ENCODE measurements at regions not wholly inside any gene's neighbourhood (a gene's known extent, or its start where the extent isn't known, plus 50 kb on each side); places are given as distances from the start of the nearest gene placed in this dataset.
A peak's percentile ranks its signal among the peaks of the same experiment; 100 is the strongest.

GRCh38 chr4:64582492-64582891 is 173.2 kb upstream of the TECRL start:
- no peak overlapping the region for H3K4me3 ChIP-seq (replicated peaks in 1 of 3; ENCODE audit: insufficient read depth in 1 of 3, low read depth in 2 of 3, low read length in 3 of 3)
- no peak overlapping the region for H2AFZ ChIP-seq (ENCODE audit: low read length)
- FAIRE-seq (no peak), DNase-seq (ENCODE audit: low spot score) (no peak), ATAC-seq (no peak)
- H3K4me1 ChIP-seq (ENCODE audit: insufficient read depth, low read length), result no peaks in the 10 kb centered on the region
- H3K9ac ChIP-seq (ENCODE audit: insufficient read depth, low read depth, low read length), result no peak overlapping the region
- ChIA-PET POLR2A (no interaction called here), CTCF (ENCODE audit: low intra/inter-chr PET ratio, low total read pairs) (no interaction called here)
- H3K79me2 ChIP-seq (ENCODE audit: insufficient read depth, low read length), result no peaks in the 10 kb centered on the region
- WGBS (ENCODE audit: low lambda C conversion rate), result 7% methylated on average over 3 of the region's 3 CpGs
- H3K27me3 ChIP-seq (ENCODE audit: control insufficient read depth in 1 of 2, insufficient read depth in 2 of 2, low read length in 2 of 2), result no peaks in the 10 kb centered on the region
- no peak overlapping the region for H3K27ac ChIP-seq (ENCODE audit: extremely low read length, insufficient read depth, low read length)
- H3K36me3 ChIP-seq (replicated peaks in 1 of 2; ENCODE audit: control insufficient read depth in 1 of 2, insufficient read depth in 2 of 2, low read length in 2 of 2), result no peaks in the 10 kb centered on the region
- no TSS peak for BruUV-seq (replicated peaks)
- no peaks in the 10 kb centered on the region for H3K9me3 ChIP-seq (ENCODE audit: low read length)
- no peaks in the 10 kb centered on the region; the same call in 1 of the 2 replicates for H4K20me1 ChIP-seq (ENCODE audit: insufficient read depth, low read length)
- in situ Hi-C loops (cut with HindIII; ENCODE audit: extremely low pct_ligation_motif_present, low pct_unique_long_range_greater_than_20kb), result no loop called here
- TF ChIP-seq ZSCAN5A (CRISPR knock-in tag; IDR thresholded peaks at IDR 0.05; ENCODE audit: borderline replicate concordance), result no peak
- no peak for TF ChIP-seq FOXM1 (CRISPR knock-in tag; IDR thresholded peaks at IDR 0.05)
- TF ChIP-seq NFE2L2 (IDR thresholded peaks at IDR 0.05; ENCODE audit: low read length), result no peak
- no peak for TF ChIP-seq NR3C1 (CRISPR knock-in tag; IDR thresholded peaks at IDR 0.05)
- no peak for TF ChIP-seq CEBPB (IDR thresholded peaks at IDR 0.05; ENCODE audit: borderline replicate concordance, low read depth, low read length)
- no peak for TF ChIP-seq LCORL (IDR thresholded peaks at IDR 0.05)
- TF ChIP-seq LCORL (CRISPR knock-in tag; IDR thresholded peaks at IDR 0.05), result no peak
- TF ChIP-seq NFE2 (CRISPR knock-in tag; IDR thresholded peaks at IDR 0.05), result no peak
- H3K4me2 ChIP-seq (ENCODE audit: low read depth, low read length), result no peak overlapping the region
- intact Hi-C loops (cut with micrococcal nuclease; ENCODE audit: unreplicated experiment), result no loop called here

- ATAC-seq (no peak), FAIRE-seq (no peak), DNase-seq (ENCODE audit: low spot score) (no peak)
- in situ Hi-C loops (cut with HindIII; ENCODE audit: extremely low pct_ligation_motif_present, low pct_unique_long_range_greater_than_20kb) (no loop called here), intact Hi-C loops (cut with micrococcal nuclease; ENCODE audit: unreplicated experiment) (no loop called here)
- POLR2A ChIA-PET, result no interaction called here
- Histone ChIP-seq H3K4me3 (replicated peaks in 1 of 3; ENCODE audit: insufficient read depth in 1 of 3, low read depth in 2 of 3, low read length in 3 of 3) (no peak overlapping the region), H2AFZ (ENCODE audit: low read length) (no peak overlapping the region), H3K9ac (ENCODE audit: insufficient read depth, low read depth, low read length) (no peak overlapping the region), H3K4me2 (ENCODE audit: low read depth, low read length) (no peak overlapping the region), H3K4me1 (ENCODE audit: insufficient read depth, low read length) (no peaks in the 10 kb centered on the region), H3K36me3 (replicated peaks in 1 of 2; ENCODE audit: control insufficient read depth in 1 of 2, insufficient read depth in 2 of 2, low read length in 2 of 2) (no peaks in the 10 kb centered on the region), H4K20me1 (ENCODE audit: insufficient read depth, low read length) (no peaks in the 10 kb centered on the region; the same call in 1 of the 2 replicates), H3K27ac (ENCODE audit: extremely low read length, insufficient read depth, low read length) (no peak overlapping the region), H3K9me3 (ENCODE audit: low read length) (no peaks in the 10 kb centered on the region), H3K79me2 (ENCODE audit: insufficient read depth, low read length) (no peaks in the 10 kb centered on the region), H3K27me3 (ENCODE audit: control insufficient read depth in 1 of 2, insufficient read depth in 2 of 2, low read length in 2 of 2) (no peaks in the 10 kb centered on the region)
- no TSS peak for BruUV-seq (replicated peaks)
- CTCF ChIA-PET (ENCODE audit: low intra/inter-chr PET ratio, low total read pairs), result no interaction called here
- 0% methylated on average over 2 of the region's 2 CpGs for WGBS (ENCODE audit: low lambda C conversion rate)
- TF ChIP-seq ZNF772 (CRISPR knock-in tag; IDR thresholded peaks at IDR 0.05) (no peak), ZFYVE20 (CRISPR knock-in tag; IDR thresholded peaks at IDR 0.05; ENCODE audit: borderline replicate concordance, low read depth) (no peak), MAFF (IDR thresholded peaks at IDR 0.05; ENCODE audit: low read depth, low read length) (peak; percentile 87), ZSCAN21 (CRISPR knock-in tag; IDR thresholded peaks at IDR 0.05; ENCODE audit: borderline replicate concordance) (no peak), ZNF570 (CRISPR knock-in tag; IDR thresholded peaks at IDR 0.05; ENCODE audit: borderline replicate concordance) (no peak), RNF2 (conservative IDR thresholded peaks at IDR 0.05; ENCODE audit: low read depth) (no peak), IRF9 (CRISPR knock-in tag; IDR thresholded peaks at IDR 0.05; ENCODE audit: borderline replicate concordance) (no peak), CBX1 (IDR thresholded peaks at IDR 0.05; ENCODE audit: low read depth) (no peak), MAFK (conservative IDR thresholded peaks at IDR 0.05 in 1 of 2, IDR thresholded peaks at IDR 0.05 in 1 of 2; ENCODE audit: low read length in 2 of 2) (peak; percentile 86 to 91), PLRG1 (conservative IDR thresholded peaks at IDR 0.05) (no peak)
These were observed 172.2 kb upstream of the TECRL start for GRCh38 chr4:64581422-64581821.

Measured in HepG2 (cell line).